Osteoblast (primary cell): ENCODE measurements at regions not wholly inside any gene's neighbourhood (a gene's known extent, or its start where the extent isn't known, plus 50 kb on each side); places are given as distances from the start of the nearest gene placed in this dataset.

ENCODE experiments used
- DNase-seq: peaks from one replicate; pipeline ENCODE4 v3.0.0; 2011; ENCODE audit warnings: low spot score, mixed read lengths; ENCODE audit not compliant: insufficient read length; ENCODE audit errors: missing footprints
- H2AFZ ChIP-seq: 2 replicates; pipeline ENCODE4 v1.6.0; 2011; ENCODE audit warnings: mild to moderate bottlenecking, low read length
- H3K27ac ChIP-seq: 2 replicates; pipeline ENCODE4 v1.5.1; 2011; ENCODE audit warnings: mild to moderate bottlenecking, low read depth, low read length, moderate library complexity
- H3K27me3 ChIP-seq: 2 replicates; pipeline ENCODE4 v1.6.0; 2012; ENCODE audit warnings: mild to moderate bottlenecking, control low read depth, inconsistent platforms, low read length, moderate library complexity; ENCODE audit not compliant: insufficient read depth
- H3K36me3 ChIP-seq: 2 replicates; pipeline ENCODE4 v1.5.1; 2011; ENCODE audit warnings: mild to moderate bottlenecking, low read length, control low read depth, moderate library complexity; ENCODE audit not compliant: insufficient read depth
- H3K4me1 ChIP-seq: 2 replicates; pipeline ENCODE4 v1.5.1; 2011; ENCODE audit warnings: mild to moderate bottlenecking, low read length, control low read depth, moderate library complexity; ENCODE audit not compliant: insufficient read depth
- H3K4me2 ChIP-seq: 2 replicates; pipeline ENCODE4 v1.6.0; 2011; ENCODE audit warnings: mild to moderate bottlenecking, low read length; ENCODE audit not compliant: insufficient read depth
- H3K4me3 ChIP-seq: fragments of 200-600 bp; sonication (generic); 3 replicates; pipeline ENCODE4 v1.5.1; 2012; ENCODE audit warnings: mild to moderate bottlenecking, low read length, inconsistent platforms; ENCODE audit not compliant: insufficient read depth
- H3K79me2 ChIP-seq: 2 replicates; pipeline ENCODE4 v1.6.0; 2012; ENCODE audit warnings: mild to moderate bottlenecking, low read length, control low read depth, inconsistent platforms; ENCODE audit not compliant: insufficient read depth
- H3K9me3 ChIP-seq: 2 replicates; pipeline ENCODE4 v1.5.1; 2011; ENCODE audit warnings: low read depth, low read length, control low read depth
- H4K20me1 ChIP-seq: 2 replicates; pipeline ENCODE4 v1.6.0; 2012; ENCODE audit warnings: mild to moderate bottlenecking, low read length, control low read depth; ENCODE audit not compliant: insufficient read depth
- TF ChIP-seq, protein P1 (sequence below): IDR thresholded peaks from 2 replicates; pipeline ENCODE4 v1.5.1; 2011; ENCODE audit warnings: mild to moderate bottlenecking, low read depth, low read length, moderate library complexity; ENCODE audit errors: extremely low read depth

DNA sequence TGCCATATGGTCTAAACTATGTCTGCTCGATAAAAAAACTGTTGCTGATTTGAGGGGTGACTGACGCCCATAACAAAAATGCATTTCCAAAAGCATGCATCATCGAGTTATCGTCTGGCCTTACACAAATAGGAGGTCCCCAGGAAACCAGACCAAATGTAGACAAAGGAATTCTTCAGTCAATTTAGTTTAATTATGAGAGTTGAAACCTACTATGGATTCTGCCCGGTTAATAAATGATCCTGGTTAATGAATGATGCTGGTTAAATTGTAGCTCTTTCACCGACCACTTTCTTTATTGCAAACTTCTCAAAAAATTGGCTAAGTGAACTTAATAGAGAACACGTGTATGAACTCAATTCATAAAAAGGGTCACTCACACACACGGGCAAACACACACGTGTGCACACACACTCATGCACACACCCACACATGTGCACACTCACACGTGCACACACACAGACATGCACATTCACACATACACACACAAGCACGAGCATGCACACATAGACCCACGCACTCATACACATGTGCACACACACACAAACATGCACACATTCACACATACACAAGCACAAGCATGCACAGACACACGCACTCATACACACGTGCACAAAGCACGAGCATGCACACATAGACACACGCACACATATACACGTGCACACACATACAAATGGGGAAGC is 59.0 kb upstream of the SALL3 start:
- no peak overlapping the region for H3K4me2 ChIP-seq
- no peak overlapping the region for H3K4me3 ChIP-seq
- peaks cover 3% of the 10 kb centered on the region for H3K9me3 ChIP-seq
- no peaks in the 10 kb centered on the region for H3K79me2 ChIP-seq
- DNase-seq: peak; percentile 62
- no peaks in the 10 kb centered on the region for H4K20me1 ChIP-seq
- no peaks in the 10 kb centered on the region for H3K4me1 ChIP-seq
- no peaks in the 10 kb centered on the region for H3K36me3 ChIP-seq
- TF ChIP-seq, protein P1, sequence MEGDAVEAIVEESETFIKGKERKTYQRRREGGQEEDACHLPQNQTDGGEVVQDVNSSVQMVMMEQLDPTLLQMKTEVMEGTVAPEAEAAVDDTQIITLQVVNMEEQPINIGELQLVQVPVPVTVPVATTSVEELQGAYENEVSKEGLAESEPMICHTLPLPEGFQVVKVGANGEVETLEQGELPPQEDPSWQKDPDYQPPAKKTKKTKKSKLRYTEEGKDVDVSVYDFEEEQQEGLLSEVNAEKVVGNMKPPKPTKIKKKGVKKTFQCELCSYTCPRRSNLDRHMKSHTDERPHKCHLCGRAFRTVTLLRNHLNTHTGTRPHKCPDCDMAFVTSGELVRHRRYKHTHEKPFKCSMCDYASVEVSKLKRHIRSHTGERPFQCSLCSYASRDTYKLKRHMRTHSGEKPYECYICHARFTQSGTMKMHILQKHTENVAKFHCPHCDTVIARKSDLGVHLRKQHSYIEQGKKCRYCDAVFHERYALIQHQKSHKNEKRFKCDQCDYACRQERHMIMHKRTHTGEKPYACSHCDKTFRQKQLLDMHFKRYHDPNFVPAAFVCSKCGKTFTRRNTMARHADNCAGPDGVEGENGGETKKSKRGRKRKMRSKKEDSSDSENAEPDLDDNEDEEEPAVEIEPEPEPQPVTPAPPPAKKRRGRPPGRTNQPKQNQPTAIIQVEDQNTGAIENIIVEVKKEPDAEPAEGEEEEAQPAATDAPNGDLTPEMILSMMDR: no peak
- no peak overlapping the region for H2AFZ ChIP-seq
- no peak overlapping the region for H3K27ac ChIP-seq
- no peaks in the 10 kb centered on the region for H3K27me3 ChIP-seq

DNA sequence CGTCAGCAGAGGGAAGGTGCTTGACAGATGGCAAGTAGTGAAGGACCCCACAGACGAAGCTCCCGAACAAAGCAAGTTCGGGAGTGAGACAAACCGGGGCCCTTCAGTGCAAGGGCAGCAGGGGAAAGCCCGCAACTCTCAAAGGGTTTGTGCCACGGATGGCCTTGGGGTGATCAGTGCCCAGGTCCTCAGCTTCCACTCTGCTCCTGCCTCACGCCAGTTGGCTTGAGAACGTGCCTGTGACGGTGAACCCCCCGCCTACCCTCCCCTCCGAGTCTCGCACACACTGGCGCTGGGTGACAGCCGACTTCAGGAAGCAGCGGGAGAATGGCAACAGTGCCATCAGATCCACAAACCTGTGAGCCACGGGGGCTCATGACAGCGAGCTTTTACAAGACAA is 56.8 kb upstream of the SALL3 start:
- no peak overlapping the region for H3K4me2 ChIP-seq
- no peaks in the 10 kb centered on the region for H3K4me1 ChIP-seq
- no peak overlapping the region for H3K4me3 ChIP-seq
- DNase-seq: peak; percentile 63
- TF ChIP-seq, protein P1: no peak
- no peaks in the 10 kb centered on the region for H3K27me3 ChIP-seq
- H4K20me1 ChIP-seq: no peaks in the 10 kb centered on the region
- no peak overlapping the region for H3K27ac ChIP-seq
- no peaks in the 10 kb centered on the region for H3K79me2 ChIP-seq
- H2AFZ ChIP-seq: no peak overlapping the region
- no peaks in the 10 kb centered on the region for H3K36me3 ChIP-seq
- peaks cover 5% of the 10 kb centered on the region for H3K9me3 ChIP-seq

DNA sequence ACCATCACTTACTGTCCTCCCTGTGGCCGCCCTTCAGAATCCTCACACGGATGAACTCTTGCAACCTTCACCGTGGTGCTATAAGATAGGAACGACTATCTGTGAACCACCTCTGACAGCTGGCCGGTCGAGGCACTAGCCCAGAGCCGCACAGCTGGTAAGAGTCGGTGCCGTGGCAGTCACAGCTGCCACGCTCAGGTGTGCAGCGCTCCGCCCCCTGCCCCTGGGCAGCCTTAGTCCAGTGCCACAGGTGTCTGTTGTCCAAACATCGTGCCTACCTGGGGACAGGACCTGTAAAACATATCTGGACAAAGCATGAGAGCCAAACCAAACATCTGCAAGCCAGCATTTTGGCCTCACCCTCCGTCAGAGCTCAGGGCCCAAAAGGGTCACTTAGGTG is 55.3 kb upstream of the SALL3 start:
- H3K27me3 ChIP-seq: no peaks in the 10 kb centered on the region
- H3K4me3 ChIP-seq: no peak overlapping the region
- no peaks in the 10 kb centered on the region for H3K36me3 ChIP-seq

DNA sequence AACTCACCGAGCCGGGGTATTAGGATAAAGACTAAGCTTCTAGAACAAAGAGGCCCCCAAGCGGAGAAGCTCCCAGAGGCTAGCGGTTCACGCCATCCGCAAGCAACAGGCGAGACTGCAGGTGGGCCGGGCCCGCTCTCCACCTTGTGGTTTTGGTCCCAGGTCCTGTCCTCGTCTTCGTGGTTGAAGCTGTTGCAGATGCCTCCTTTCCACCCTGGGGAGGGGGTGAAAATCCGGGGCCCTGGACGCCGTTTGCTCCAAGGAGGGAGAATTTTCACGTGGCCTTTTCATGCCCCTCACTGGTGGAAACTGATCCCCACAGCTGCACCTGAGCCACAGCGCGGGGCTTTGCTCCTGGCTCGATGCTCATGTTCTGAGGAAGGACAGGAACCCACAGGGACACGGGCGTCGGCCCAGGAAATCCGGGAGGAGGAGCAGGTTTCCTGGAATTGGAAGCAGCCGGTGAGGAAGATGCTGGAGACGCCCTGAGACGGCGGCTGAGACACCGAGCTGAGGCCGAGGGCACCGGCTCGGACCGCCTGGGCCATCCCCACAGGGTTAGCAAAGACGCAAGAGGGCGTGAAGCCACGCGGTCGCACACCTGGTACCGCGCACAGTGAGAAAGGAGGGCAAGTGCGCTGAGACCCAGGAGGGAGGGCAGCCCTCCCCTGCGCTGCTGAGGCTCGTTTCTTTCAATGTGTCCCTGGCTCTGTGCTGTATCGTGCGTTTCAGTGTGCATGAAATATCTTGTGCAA is 54.7 kb upstream of the SALL3 start:
- no peaks in the 10 kb centered on the region for H3K36me3 ChIP-seq
- DNase-seq: peak; percentile 65
- TF ChIP-seq, protein P1: no peak
- H3K4me2 ChIP-seq: no peak overlapping the region
- H2AFZ ChIP-seq: no peak overlapping the region
- no peaks in the 10 kb centered on the region for H3K27me3 ChIP-seq
- H4K20me1 ChIP-seq: no peaks in the 10 kb centered on the region
- H3K9me3 ChIP-seq: peaks cover 5% of the 10 kb centered on the region
- no peak overlapping the region for H3K4me3 ChIP-seq
- no peaks in the 10 kb centered on the region for H3K79me2 ChIP-seq
- H3K27ac ChIP-seq: no peak overlapping the region
- H3K4me1 ChIP-seq: no peaks in the 10 kb centered on the region

More for the DNA sequence above, 55.3 kb upstream of the SALL3 start:
- DNase-seq: no peak
- Histone ChIP-seq H4K20me1 (no peaks in the 10 kb centered on the region), H3K4me1 (no peaks in the 10 kb centered on the region), H2AFZ (no peak overlapping the region), H3K4me2 (no peak overlapping the region), H3K79me2 (no peaks in the 10 kb centered on the region), H3K27ac (no peak overlapping the region), H3K9me3 (peaks cover 5% of the 10 kb centered on the region)
- TF ChIP-seq, protein P1: no peak
